ENCODE measurements at regions not wholly inside any gene's neighbourhood (a gene's known extent, or its start where the extent isn't known, plus 50 kb on each side); places are given as distances from the start of the nearest gene placed in this dataset.

DNA sequence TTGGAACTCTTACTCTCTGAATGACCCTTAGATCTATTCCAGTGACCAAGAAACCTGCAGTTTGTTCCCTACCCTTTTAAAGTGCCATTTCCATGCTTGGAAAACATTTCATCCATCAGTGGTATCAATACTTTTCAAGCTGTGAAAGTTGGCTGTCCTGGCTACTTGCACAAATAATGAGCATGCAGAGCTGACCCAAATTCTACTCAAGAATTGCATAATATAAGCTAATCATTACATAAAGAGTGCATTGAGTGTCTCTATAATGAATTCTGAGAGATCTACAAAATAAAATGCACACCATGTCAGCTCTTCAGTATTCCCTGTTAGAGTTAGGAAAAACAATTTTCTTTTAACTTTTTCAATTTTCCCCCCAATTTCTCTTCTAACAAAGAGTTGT, 181.3 kb upstream of the HS3ST5 start:
- no peaks in the 10 kb centered on the region for H3K27me3 Mint-ChIP-seq
- DNase-seq, result no peak
- POLR2A ChIA-PET, result no interaction called here
- H3K4me3 Mint-ChIP-seq, result no peak overlapping the region
- CTCF ChIA-PET, result no interaction called here
- intact Hi-C loops (cut with DNase I, micrococcal nuclease), result no loop called here
- no peaks in the 10 kb centered on the region for H3K36me3 Mint-ChIP-seq (ENCODE audit: low read depth)
- H3K4me1 Mint-ChIP-seq, result no peaks in the 10 kb centered on the region
- ATAC-seq, result no peak
- no peaks in the 10 kb centered on the region for H3K9me3 Mint-ChIP-seq (ENCODE audit: low read depth)
- no peak overlapping the region for H3K27ac Mint-ChIP-seq

DNA sequence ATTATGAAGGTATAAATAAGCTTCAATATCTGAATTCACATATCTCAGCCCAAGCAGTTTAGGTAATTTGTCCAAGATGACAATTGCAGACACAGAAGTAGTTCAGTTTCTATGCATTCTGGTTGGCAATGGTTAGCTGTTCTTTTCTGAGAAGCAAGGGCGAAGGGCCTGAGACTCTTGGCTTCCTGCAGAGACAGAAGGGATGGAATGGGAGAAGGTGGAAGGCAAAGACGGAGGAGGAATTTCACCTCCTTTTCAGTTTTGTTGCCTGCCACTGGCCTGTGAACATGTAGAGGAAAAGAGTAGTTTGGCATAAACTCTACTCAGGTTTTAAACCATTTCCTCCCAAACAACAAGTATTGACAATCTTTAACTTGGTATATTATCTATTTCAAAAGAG, 180.7 kb upstream of the HS3ST5 start:
- no peak overlapping the region for H3K27ac Mint-ChIP-seq
- POLR2A ChIA-PET, result no interaction called here
- no peaks in the 10 kb centered on the region for H3K27me3 Mint-ChIP-seq
- H3K36me3 Mint-ChIP-seq (ENCODE audit: low read depth), result no peaks in the 10 kb centered on the region
- DNase-seq (no peak), ATAC-seq (no peak)
- H3K4me3 Mint-ChIP-seq, result no peak overlapping the region
- CTCF ChIA-PET, result no interaction called here
- no peaks in the 10 kb centered on the region for H3K4me1 Mint-ChIP-seq
- intact Hi-C loops (cut with DNase I, micrococcal nuclease), result no loop called here
- H3K9me3 Mint-ChIP-seq (ENCODE audit: low read depth), result no peaks in the 10 kb centered on the region

DNA sequence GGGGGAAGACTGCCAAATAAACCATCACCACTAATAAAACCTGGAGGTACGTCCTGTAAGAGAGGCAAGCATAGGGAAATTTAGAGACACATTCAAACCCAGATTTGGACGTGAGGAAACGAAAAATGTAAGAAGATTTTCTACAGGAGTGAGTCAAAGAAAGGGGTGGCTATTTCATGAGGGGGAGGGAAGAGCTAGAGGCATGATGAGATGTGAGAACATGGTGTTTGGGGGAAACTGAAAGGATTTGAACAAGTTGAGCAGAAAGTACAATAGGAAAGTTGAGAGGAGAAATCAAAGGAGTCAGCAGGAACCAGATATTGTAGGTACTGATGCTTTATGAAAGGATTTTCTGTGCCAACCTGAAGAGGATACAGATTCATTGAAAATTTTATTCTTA, 179.1 kb upstream of the HS3ST5 start:
- ChIA-PET CTCF (no interaction called here), POLR2A (no interaction called here)
- no peaks in the 10 kb centered on the region for H3K4me1 Mint-ChIP-seq
- DNase-seq (no peak), ATAC-seq (no peak)
- H3K36me3 Mint-ChIP-seq (ENCODE audit: low read depth), result no peaks in the 10 kb centered on the region
- intact Hi-C loops (cut with DNase I, micrococcal nuclease), result no loop called here
- no peaks in the 10 kb centered on the region for H3K9me3 Mint-ChIP-seq (ENCODE audit: low read depth)
- no peak overlapping the region for H3K4me3 Mint-ChIP-seq
- H3K27ac Mint-ChIP-seq, result no peak overlapping the region
- H3K27me3 Mint-ChIP-seq, result no peaks in the 10 kb centered on the region

DNA sequence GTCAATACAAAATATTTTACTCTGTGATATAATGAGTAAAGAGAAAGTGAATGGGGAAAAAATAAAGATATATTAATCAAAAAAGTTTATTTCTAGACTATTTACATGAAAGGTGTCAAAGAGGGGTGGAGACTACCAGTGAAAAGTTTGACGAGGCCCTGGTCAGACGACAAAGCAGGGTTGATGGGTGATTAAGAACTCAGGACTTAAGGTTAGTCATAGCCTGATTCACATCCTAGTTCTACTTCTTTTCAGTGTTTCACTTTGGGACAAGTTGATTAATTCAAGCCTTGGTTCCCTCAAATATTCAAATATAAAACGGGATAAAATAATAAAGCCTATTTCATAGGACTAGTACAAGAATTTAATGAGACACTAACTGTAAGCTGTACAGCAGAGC, 178.2 kb upstream of the HS3ST5 start:
- Mint-ChIP-seq H3K9me3 (ENCODE audit: low read depth) (no peaks in the 10 kb centered on the region), H3K27me3 (no peaks in the 10 kb centered on the region)
- ATAC-seq, result no peak

DNA sequence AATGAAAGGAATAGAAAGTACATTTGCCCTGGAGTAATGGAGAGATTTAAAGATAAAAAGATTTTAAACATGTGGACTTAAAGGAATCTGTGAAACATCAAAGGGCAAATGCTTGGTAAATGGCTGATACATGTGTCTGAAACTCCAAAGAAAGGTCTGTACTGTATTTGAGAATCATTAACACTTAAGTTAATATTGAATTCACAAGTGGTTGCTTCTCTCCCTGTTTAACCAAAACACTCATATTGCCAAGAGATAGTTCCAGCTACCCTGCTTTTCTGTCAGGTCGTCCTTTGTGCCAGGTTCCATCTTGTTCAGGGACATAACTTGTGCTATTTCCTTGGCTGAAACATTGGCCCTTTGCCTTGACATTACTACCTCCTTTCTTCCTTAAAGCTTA, 171.3 kb upstream of the HS3ST5 start:
- no peaks in the 10 kb centered on the region for H3K36me3 Mint-ChIP-seq (ENCODE audit: low read depth)
- CTCF ChIA-PET, result no interaction called here
- POLR2A ChIA-PET, result no interaction called here

More for the DNA sequence above, 178.2 kb upstream of the HS3ST5 start:
- Mint-ChIP-seq H3K4me3 (no peak overlapping the region), H3K27ac (no peak overlapping the region), H3K4me1 (no peaks in the 10 kb centered on the region), H3K36me3 (ENCODE audit: low read depth) (no peaks in the 10 kb centered on the region)
- ChIA-PET CTCF (no interaction called here), POLR2A (no interaction called here)
- intact Hi-C loops (cut with DNase I, micrococcal nuclease), result no loop called here
- DNase-seq, result no peak

DNA sequence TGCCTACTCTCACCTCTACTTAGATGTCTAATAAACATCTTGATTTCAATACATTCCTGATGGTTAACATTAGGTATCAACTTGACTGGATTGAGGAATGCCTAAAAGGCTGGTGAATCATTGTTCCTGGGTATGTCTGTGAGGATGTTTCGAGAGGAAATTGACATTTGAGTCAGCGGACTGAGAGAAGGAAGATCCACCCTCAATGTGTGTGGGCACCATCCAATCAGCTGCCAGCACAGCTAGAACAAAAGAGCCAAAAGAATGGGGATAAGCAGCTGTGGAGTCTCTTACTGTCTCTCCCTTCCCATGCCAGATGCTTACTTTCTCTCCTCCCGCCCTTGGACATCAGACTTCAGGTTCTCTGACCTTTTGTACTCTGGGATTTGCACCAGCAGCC, 128.6 kb upstream of the HS3ST5 start:
- Mint-ChIP-seq H3K9me3 (ENCODE audit: low read depth) (no peaks in the 10 kb centered on the region), H3K4me1 (no peaks in the 10 kb centered on the region), H3K27me3 (no peaks in the 10 kb centered on the region), H3K27ac (no peak overlapping the region), H3K36me3 (ENCODE audit: low read depth) (no peaks in the 10 kb centered on the region), H3K4me3 (no peak overlapping the region)
- POLR2A ChIA-PET, result no interaction called here
- ATAC-seq (no peak), DNase-seq (no peak)
- intact Hi-C loops (cut with DNase I, micrococcal nuclease), result no loop called here
- CTCF ChIA-PET, result no interaction called here

More for the DNA sequence above, 171.3 kb upstream of the HS3ST5 start:
- DNase-seq (no peak), ATAC-seq (no peak)
- Mint-ChIP-seq H3K27me3 (no peaks in the 10 kb centered on the region), H3K9me3 (ENCODE audit: low read depth) (no peaks in the 10 kb centered on the region), H3K27ac (no peak overlapping the region), H3K4me1 (no peaks in the 10 kb centered on the region), H3K4me3 (no peak overlapping the region)
- intact Hi-C loops (cut with DNase I, micrococcal nuclease), result no loop called here

DNA sequence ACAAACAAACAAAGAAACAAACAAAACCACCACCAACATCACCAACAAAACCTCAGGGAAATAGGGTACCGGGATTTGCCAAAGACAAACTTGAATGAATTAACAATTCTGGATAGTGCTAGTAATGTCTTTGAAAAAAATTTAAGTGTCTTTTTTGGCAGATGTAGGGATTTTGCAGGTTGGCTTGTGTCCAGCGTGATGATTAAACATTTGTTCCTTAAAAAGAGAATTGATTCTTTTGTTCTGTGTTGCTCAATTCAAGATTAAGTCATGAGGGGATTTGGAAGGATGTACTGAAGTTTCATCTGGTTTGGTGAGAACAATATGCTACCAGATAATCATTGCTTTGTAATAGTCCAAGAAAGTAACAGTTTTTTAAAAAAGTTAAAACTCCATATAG, 125.1 kb upstream of the HS3ST5 start:
- H3K4me3 Mint-ChIP-seq, result no peak overlapping the region
- H3K36me3 Mint-ChIP-seq (ENCODE audit: low read depth), result no peaks in the 10 kb centered on the region
- H3K27ac Mint-ChIP-seq, result no peak overlapping the region
- DNase-seq, result no peak
- ChIA-PET POLR2A (no interaction called here), CTCF (no interaction called here)
- no peaks in the 10 kb centered on the region for H3K4me1 Mint-ChIP-seq
- intact Hi-C loops (cut with DNase I, micrococcal nuclease), result no loop called here
- H3K9me3 Mint-ChIP-seq (ENCODE audit: low read depth), result no peaks in the 10 kb centered on the region
- H3K27me3 Mint-ChIP-seq, result no peaks in the 10 kb centered on the region
- ATAC-seq, result no peak

DNA sequence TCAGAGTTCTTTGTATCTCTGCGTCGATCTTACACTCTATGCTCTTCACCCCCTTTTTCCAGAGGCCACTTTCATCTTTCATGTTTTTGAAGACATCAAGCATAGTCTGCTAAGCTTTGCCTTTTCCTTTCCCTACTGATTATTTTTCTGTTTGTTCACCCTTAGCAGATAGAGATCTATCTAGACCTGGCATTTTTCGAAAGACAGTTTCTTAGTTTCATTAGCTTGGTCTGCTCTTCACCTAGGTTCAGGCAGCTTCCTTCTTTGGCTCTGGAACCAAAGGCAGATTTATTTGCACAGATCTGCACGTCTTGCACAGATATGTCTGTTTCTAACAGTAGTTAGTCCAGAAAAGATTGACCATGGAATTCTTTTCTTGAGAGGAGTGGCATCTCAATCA, 122.7 kb upstream of the HS3ST5 start:
- CTCF ChIA-PET, result no interaction called here
- no peak for ATAC-seq
- no peak overlapping the region for H3K4me3 Mint-ChIP-seq
- H3K9me3 Mint-ChIP-seq (ENCODE audit: low read depth), result no peaks in the 10 kb centered on the region
- H3K27ac Mint-ChIP-seq, result no peak overlapping the region
- H3K4me1 Mint-ChIP-seq, result no peaks in the 10 kb centered on the region
- intact Hi-C loops (cut with DNase I, micrococcal nuclease), result no loop called here
- POLR2A ChIA-PET, result no interaction called here
- no peak for DNase-seq
- no peaks in the 10 kb centered on the region for H3K27me3 Mint-ChIP-seq
- H3K36me3 Mint-ChIP-seq (ENCODE audit: low read depth), result no peaks in the 10 kb centered on the region

DNA sequence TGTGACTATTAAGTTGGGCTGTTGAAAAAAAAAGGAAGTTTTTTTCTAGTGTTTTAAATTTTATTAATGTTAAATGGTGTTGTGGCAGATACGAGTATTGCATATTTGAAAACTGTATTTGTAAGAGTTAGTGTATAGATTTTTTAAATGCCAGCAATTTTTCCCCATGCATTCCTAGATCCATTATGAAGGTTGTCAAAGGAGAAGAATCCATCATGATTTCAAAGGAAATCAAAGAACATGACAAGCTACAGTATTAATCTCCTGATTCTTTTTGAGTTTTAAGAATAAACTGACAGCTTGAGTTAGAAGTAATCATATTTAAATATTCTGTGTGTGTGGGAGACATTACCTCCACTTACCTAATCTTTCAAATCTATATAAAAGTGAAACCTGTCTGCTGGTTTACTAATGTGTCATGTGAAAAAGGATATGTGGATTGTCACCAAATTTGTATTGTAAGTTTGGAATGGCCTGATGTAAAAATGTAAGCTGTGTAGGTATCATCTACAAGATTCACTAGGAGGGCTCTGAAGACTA, 111.0 kb upstream of the HS3ST5 start:
- Mint-ChIP-seq H3K4me1 (no peaks in the 10 kb centered on the region), H3K9me3 (ENCODE audit: low read depth) (no peaks in the 10 kb centered on the region), H3K27ac (no peak overlapping the region), H3K27me3 (no peaks in the 10 kb centered on the region), H3K4me3 (no peak overlapping the region), H3K36me3 (ENCODE audit: low read depth) (no peaks in the 10 kb centered on the region)
- ChIA-PET CTCF (no interaction called here), POLR2A (no interaction called here)
- ATAC-seq (no peak), DNase-seq (no peak)
- intact Hi-C loops (cut with DNase I, micrococcal nuclease), result no loop called here

DNA sequence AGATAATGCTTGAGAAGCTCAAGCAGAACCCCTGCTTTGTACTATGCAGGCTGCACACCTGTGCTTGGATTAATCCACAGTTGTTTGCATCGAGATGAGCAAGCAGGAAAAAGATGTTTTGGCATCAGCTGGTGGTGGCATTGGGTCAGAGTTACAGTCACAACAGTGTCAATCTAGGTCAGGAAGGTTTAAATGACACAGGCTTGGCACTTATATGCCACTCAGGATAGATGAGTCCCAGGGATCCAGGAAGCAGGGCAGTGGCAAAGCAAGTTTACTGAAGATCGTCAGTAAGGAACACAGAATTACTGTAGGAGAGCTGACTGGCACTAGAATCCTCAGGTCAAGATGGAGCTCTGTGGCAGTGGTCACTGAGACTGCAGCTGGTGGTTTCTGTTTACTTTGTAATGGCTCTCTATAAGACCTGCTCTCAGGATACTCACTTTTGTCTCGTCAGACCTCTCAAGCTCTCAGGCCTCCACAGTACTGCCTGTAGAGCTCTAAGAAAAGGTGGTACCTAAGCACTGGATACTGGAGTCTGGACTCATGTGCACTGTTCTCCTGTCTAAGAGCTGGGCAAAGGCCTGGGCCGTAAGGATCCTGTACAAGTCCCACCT, 110.1 kb upstream of the HS3ST5 start:
- ATAC-seq (no peak), DNase-seq (no peak)
- ChIA-PET CTCF (interaction anchor here (0.8 kb wide), 1 partner anchor 9 kb away, joined by 3 read pairs; no protein-coding TSS in a partner anchor), POLR2A (no interaction called here)
- no peak overlapping the region for H3K4me3 Mint-ChIP-seq
- H3K4me1 Mint-ChIP-seq, result no peaks in the 10 kb centered on the region
- H3K9me3 Mint-ChIP-seq (ENCODE audit: low read depth), result no peaks in the 10 kb centered on the region
- H3K27ac Mint-ChIP-seq, result no peak overlapping the region
- intact Hi-C loops (cut with DNase I, micrococcal nuclease), result no loop called here
- no peaks in the 10 kb centered on the region for H3K36me3 Mint-ChIP-seq (ENCODE audit: low read depth)
- H3K27me3 Mint-ChIP-seq, result no peaks in the 10 kb centered on the region

DNA sequence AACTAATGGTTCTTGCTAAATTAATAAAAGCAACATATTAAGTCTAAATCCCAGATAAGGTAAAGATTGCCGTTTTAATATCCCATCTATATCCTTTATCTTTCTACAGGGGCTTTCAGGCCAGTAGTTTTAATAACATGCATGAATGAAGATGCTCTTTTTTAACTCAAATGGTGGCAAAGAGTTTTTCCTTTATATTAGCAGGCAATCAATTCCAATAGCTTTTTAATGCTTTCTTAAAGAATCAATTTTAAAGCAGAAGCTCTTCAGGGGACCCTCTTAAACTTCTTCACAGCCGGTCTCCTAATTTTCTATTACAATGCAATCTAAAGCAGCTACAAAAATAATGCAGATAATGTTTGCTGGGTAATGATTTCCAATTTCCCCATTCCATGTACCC, 107.8 kb upstream of the HS3ST5 start:
- no peaks in the 10 kb centered on the region for H3K4me1 Mint-ChIP-seq
- ChIA-PET POLR2A (no interaction called here), CTCF (no interaction called here)
- no peak overlapping the region for H3K27ac Mint-ChIP-seq
- intact Hi-C loops (cut with DNase I, micrococcal nuclease), result no loop called here
- DNase-seq, result no peak
- H3K4me3 Mint-ChIP-seq, result no peak overlapping the region
- no peak for ATAC-seq
- no peaks in the 10 kb centered on the region for H3K27me3 Mint-ChIP-seq
- no peaks in the 10 kb centered on the region for H3K9me3 Mint-ChIP-seq (ENCODE audit: low read depth)
- no peaks in the 10 kb centered on the region for H3K36me3 Mint-ChIP-seq (ENCODE audit: low read depth)

DNA sequence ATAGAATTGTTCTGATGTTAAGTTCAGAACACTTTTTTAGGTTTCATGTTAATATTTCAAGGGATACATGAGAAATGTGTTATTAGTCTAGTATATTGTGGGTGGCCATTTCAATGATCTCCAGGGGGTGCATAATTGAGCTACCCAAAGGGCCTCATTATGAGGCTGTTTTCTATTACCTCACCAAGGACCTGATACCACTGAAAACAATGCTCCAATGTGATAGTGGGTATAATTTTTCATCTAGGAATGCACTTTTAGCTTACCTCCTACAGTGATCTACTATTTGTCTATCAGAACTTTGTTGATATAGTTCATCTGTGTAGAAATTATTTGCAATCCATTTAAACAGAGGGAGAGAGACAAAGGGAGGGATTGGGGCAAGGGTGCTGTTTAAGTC, 106.8 kb upstream of the HS3ST5 start:
- ATAC-seq (no peak), DNase-seq (no peak)
- no peak overlapping the region for H3K4me3 Mint-ChIP-seq
- no peaks in the 10 kb centered on the region for H3K9me3 Mint-ChIP-seq (ENCODE audit: low read depth)
- ChIA-PET POLR2A (no interaction called here), CTCF (interaction anchor here (1.1 kb wide), 1 partner anchor 38 kb away, joined by 3 read pairs; no protein-coding TSS in a partner anchor)
- no peaks in the 10 kb centered on the region for H3K4me1 Mint-ChIP-seq
- no peaks in the 10 kb centered on the region for H3K36me3 Mint-ChIP-seq (ENCODE audit: low read depth)
- intact Hi-C loops (cut with DNase I, micrococcal nuclease), result no loop called here
- no peak overlapping the region for H3K27ac Mint-ChIP-seq
- no peaks in the 10 kb centered on the region for H3K27me3 Mint-ChIP-seq

DNA sequence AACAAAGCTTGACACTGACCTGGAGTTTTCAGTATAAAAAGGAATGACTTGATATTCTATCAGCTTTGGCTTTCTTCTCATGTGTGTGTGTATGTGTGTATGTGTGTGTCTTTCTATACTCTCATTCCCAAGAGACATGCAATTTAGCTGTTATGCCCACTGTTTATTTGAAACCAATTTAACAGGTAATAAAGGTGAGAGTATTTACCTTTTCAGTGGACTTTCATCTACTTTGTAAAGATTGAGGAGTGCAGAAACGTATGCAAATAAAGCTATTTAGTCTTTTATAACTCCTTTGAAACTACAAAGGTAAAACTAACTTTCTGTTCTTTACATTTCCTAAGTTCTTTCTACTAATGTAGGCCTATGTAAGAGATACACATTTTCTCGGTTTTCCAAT, 103.5 kb upstream of the HS3ST5 start:
- H3K4me3 Mint-ChIP-seq, result no peak overlapping the region
- no peaks in the 10 kb centered on the region for H3K27me3 Mint-ChIP-seq
- H3K9me3 Mint-ChIP-seq (ENCODE audit: low read depth), result no peaks in the 10 kb centered on the region
- no peak overlapping the region for H3K27ac Mint-ChIP-seq
- ChIA-PET CTCF (no interaction called here), POLR2A (no interaction called here)
- no peak for ATAC-seq
- intact Hi-C loops (cut with DNase I, micrococcal nuclease), result no loop called here
- DNase-seq, result no peak
- no peaks in the 10 kb centered on the region for H3K4me1 Mint-ChIP-seq
- H3K36me3 Mint-ChIP-seq (ENCODE audit: low read depth), result no peaks in the 10 kb centered on the region
